Neural crest cell (in vitro differentiated cells): ENCODE measurements at regions not wholly inside any gene's neighbourhood (a gene's known extent, or its start where the extent isn't known, plus 50 kb on each side); places are given as distances from the start of the nearest gene placed in this dataset.
"Not testable (repeated sequence)": the region's sequence is repeated elsewhere in the genome, so short reads cannot be mapped to it uniquely, and the experiment has no call there.

Experiments
- DNase-seq: peaks from one replicate; pipeline ENCODE4 v3.0.0; 2021; ENCODE audit warnings: low read depth, mixed read lengths, low spot score
- H3K27ac Mint-ChIP-seq: one replicate; pipeline ENCODE4 v1.8.0; 2021; ENCODE audit warnings: mild to moderate bottlenecking, mixed read lengths; ENCODE audit not compliant: unreplicated experiment
- H3K27me3 Mint-ChIP-seq: 2 replicates; pipeline ENCODE4 v1.8.0; 2021; ENCODE audit warnings: low read depth, mild to moderate bottlenecking, mixed read lengths
- H3K36me3 Mint-ChIP-seq: 2 replicates; pipeline ENCODE4 v1.8.0; 2021; ENCODE audit warnings: low read depth, mild to moderate bottlenecking, mixed read lengths
- H3K4me1 Mint-ChIP-seq: 2 replicates; pipeline ENCODE4 v1.8.0; 2021; ENCODE audit warnings: mixed read lengths
- H3K4me3 Mint-ChIP-seq: one replicate; pipeline ENCODE4 v1.8.0; 2021; ENCODE audit warnings: mild to moderate bottlenecking, mixed read lengths
- H3K9me3 Mint-ChIP-seq: 2 replicates; pipeline ENCODE4 v1.8.0; 2021; ENCODE audit warnings: mixed read lengths
- CTCF ChIP-seq: fragments of 200-600 bp; sonication (generic); conservative IDR thresholded peaks from 2 replicates; pipeline ENCODE4 v1.5.0; 2021; ENCODE audit warnings: antibody characterized with exemption, mild to moderate bottlenecking

- Mint-ChIP-seq H3K4me1 (no peaks in the 10 kb centered on the region), H3K9me3 (no peaks in the 10 kb centered on the region), H3K36me3 (no peaks in the 10 kb centered on the region), H3K27ac (no peak overlapping the region), H3K4me3 (no peak overlapping the region), H3K27me3 (peaks cover 4% of the 10 kb centered on the region)
- no peak for TF ChIP-seq CTCF
- no peak for DNase-seq
These were observed 1524.7 kb downstream of the GRIK2 start for GRCh38 chr6:102918161-102918560.

- no peak for TF ChIP-seq CTCF
- DNase-seq = no peak
- no peak overlapping the region for H3K4me3 Mint-ChIP-seq
- peaks cover 2% of the 10 kb centered on the region for H3K27me3 Mint-ChIP-seq
- H3K9me3 Mint-ChIP-seq = peaks cover 4% of the 10 kb centered on the region
- H3K4me1 Mint-ChIP-seq = no peaks in the 10 kb centered on the region
- no peaks in the 10 kb centered on the region for H3K36me3 Mint-ChIP-seq
- H3K27ac Mint-ChIP-seq = no peak overlapping the region
These were observed 1518.1 kb downstream of the GRIK2 start for GRCh38 chr6:102911571-102911970.

- H3K36me3 Mint-ChIP-seq, H3K4me3 Mint-ChIP-seq, DNase-seq, H3K9me3 Mint-ChIP-seq, H3K27me3 Mint-ChIP-seq, H3K27ac Mint-ChIP-seq, H3K4me1 Mint-ChIP-seq: not testable (repeated sequence)
These were observed 1517.2 kb downstream of the GRIK2 start for GRCh38 chr6:102910701-102911139.

GRCh38 chr6:102907181-102907580 is 1513.7 kb downstream of the GRIK2 start:
- no peaks in the 10 kb centered on the region for H3K4me1 Mint-ChIP-seq
- H3K27me3 Mint-ChIP-seq = no peaks in the 10 kb centered on the region
- H3K27ac Mint-ChIP-seq = no peak overlapping the region
- DNase-seq = no peak
- H3K9me3 Mint-ChIP-seq = peaks cover 6% of the 10 kb centered on the region
- TF ChIP-seq CTCF = no peak
- H3K36me3 Mint-ChIP-seq = no peaks in the 10 kb centered on the region
- H3K4me3 Mint-ChIP-seq = no peak overlapping the region

GRCh38 chr6:102902471-102902870 is 1509.0 kb downstream of the GRIK2 start:
- Mint-ChIP-seq H3K36me3 (no peaks in the 10 kb centered on the region), H3K27me3 (no peaks in the 10 kb centered on the region), H3K9me3 (peaks cover 11% of the 10 kb centered on the region), H3K4me1 (no peaks in the 10 kb centered on the region), H3K27ac (no peak overlapping the region), H3K4me3 (no peak overlapping the region)
- no peak for TF ChIP-seq CTCF
- DNase-seq = no peak

GRCh38 chr6:102895683-102896082 is 1502.2 kb downstream of the GRIK2 start:
- H3K4me1 Mint-ChIP-seq = no peaks in the 10 kb centered on the region
- DNase-seq = no peak
- no peaks in the 10 kb centered on the region for H3K27me3 Mint-ChIP-seq
- H3K4me3 Mint-ChIP-seq = no peak overlapping the region
- H3K36me3 Mint-ChIP-seq = no peaks in the 10 kb centered on the region
- H3K27ac Mint-ChIP-seq = no peak overlapping the region
- TF ChIP-seq CTCF = no peak
- H3K9me3 Mint-ChIP-seq = peaks cover 4% of the 10 kb centered on the region
